Neuronal stem cell (in vitro differentiated cells): ENCODE measurements at regions not wholly inside any gene's neighbourhood (a gene's known extent, or its start where the extent isn't known, plus 50 kb on each side); places are given as distances from the start of the nearest gene placed in this dataset.

ENCODE experiments used
- DNase-seq: peaks from one replicate; pipeline ENCODE4 v3.0.0-alpha.2; 2013; ENCODE audit warnings: low spot score
- H2AFZ ChIP-seq: one replicate; pipeline ENCODE4 v1.6.1; 2013; ENCODE audit warnings: mild to moderate bottlenecking, low read length, inconsistent platforms
- H2AK5ac ChIP-seq: 2 replicates; pipeline ENCODE4 v1.6.1; 2013; ENCODE audit warnings: low read depth, mild to moderate bottlenecking, inconsistent platforms, low read length, moderate library complexity, mixed read lengths
- H2BK120ac ChIP-seq: 2 replicates; pipeline ENCODE4 v1.6.1; 2013; ENCODE audit warnings: low read depth, mild to moderate bottlenecking, inconsistent platforms, low read length, moderate library complexity, mixed read lengths
- H2BK12ac ChIP-seq: one replicate; pipeline ENCODE4 v1.6.1; 2013; ENCODE audit warnings: low read length, inconsistent platforms
- H2BK15ac ChIP-seq: 2 replicates; pipeline ENCODE4 v1.6.1; 2013; ENCODE audit warnings: mild to moderate bottlenecking, low read length, inconsistent platforms, mixed read lengths
- H2BK5ac ChIP-seq: one replicate; pipeline ENCODE4 v1.6.1; 2013; ENCODE audit warnings: inconsistent platforms, mild to moderate bottlenecking, low read length, moderate library complexity
- H3K14ac ChIP-seq: one replicate; pipeline ENCODE4 v1.6.1; 2013; ENCODE audit warnings: low read length, inconsistent platforms
- H3K18ac ChIP-seq: 2 replicates; pipeline ENCODE4 v1.6.1; 2013; ENCODE audit warnings: low read length, inconsistent platforms
- H3K23ac ChIP-seq: 2 replicates; pipeline ENCODE4 v1.6.1; 2013; ENCODE audit warnings: low read depth, mild to moderate bottlenecking, mixed read lengths, low read length, inconsistent platforms; ENCODE audit not compliant: poor library complexity
- H3K27ac ChIP-seq: replicated peaks from 3 replicates; pipeline ENCODE4 v1.5.1; 2013; ENCODE audit warnings: low read length, inconsistent platforms
- H3K27me3 ChIP-seq, 3 experiments: 2 replicates each; pipeline ENCODE4 v1.6.1; 2013; ENCODE audit warnings: low read length in 3 of 3, mild to moderate bottlenecking in 2 of 3, inconsistent platforms in 1 of 3, low read depth in 1 of 3, mixed read lengths in 1 of 3, moderate library complexity in 1 of 3; ENCODE audit not compliant: control insufficient read depth in 3 of 3, insufficient read depth in 3 of 3
- H3K36me3 ChIP-seq, 2 donors: replicated peaks in 1 of 2; 2 replicates each; pipeline ENCODE4 v1.6.1; 2013; ENCODE audit warnings: low read length in 2 of 2; ENCODE audit not compliant: control insufficient read depth in 2 of 2, insufficient read depth in 2 of 2
- H3K4ac ChIP-seq: 2 replicates; pipeline ENCODE4 v1.6.1; 2013; ENCODE audit warnings: inconsistent platforms, mild to moderate bottlenecking, low read length, moderate library complexity
- H3K4me1 ChIP-seq, 2 donors: 1 replicate in 1 of 2; 2 replicates in 1 of 2; pipeline ENCODE4 v1.6.1; 2013; ENCODE audit warnings: low read length in 2 of 2, low read depth in 1 of 2; ENCODE audit not compliant: control insufficient read depth in 2 of 2, insufficient read depth in 1 of 2
- H3K4me2 ChIP-seq: one replicate; pipeline ENCODE4 v1.6.1; 2013; ENCODE audit warnings: mild to moderate bottlenecking, low read length, inconsistent platforms; ENCODE audit not compliant: insufficient read depth, poor library complexity, severe bottlenecking
- H3K4me3 ChIP-seq, 2 donors: 2 replicates each; pipeline ENCODE4 v1.5.1; 2013; ENCODE audit warnings: low read length in 2 of 2, mild to moderate bottlenecking in 2 of 2, inconsistent platforms in 1 of 2, moderate library complexity in 1 of 2
- H3K79me1 ChIP-seq: one replicate; pipeline ENCODE4 v1.6.1; 2013; ENCODE audit warnings: low read depth, mild to moderate bottlenecking, inconsistent platforms, low read length, moderate library complexity
- H3K9ac ChIP-seq: one replicate; pipeline ENCODE4 v1.6.1; 2013; ENCODE audit warnings: mild to moderate bottlenecking, low read depth, low read length, inconsistent platforms; ENCODE audit not compliant: poor library complexity
- H3K9me3 ChIP-seq, 2 donors: replicated peaks in 1 of 2; 2 replicates each; pipeline versions ENCODE3 to v1.6.1; 2013; ENCODE audit warnings: low read length in 2 of 2, mild to moderate bottlenecking in 2 of 2, inconsistent platforms in 1 of 2, low read depth in 1 of 2, mixed read lengths in 1 of 2, moderate library complexity in 1 of 2; ENCODE audit not compliant: control insufficient read depth in 2 of 2, insufficient read depth in 1 of 2
- H4K8ac ChIP-seq: one replicate; pipeline ENCODE4 v1.6.1; 2013; ENCODE audit warnings: low read depth, mild to moderate bottlenecking, inconsistent platforms, low read length, moderate library complexity
- H4K91ac ChIP-seq: one replicate; pipeline ENCODE4 v1.6.1; 2013; ENCODE audit warnings: low read length, low read depth, mild to moderate bottlenecking, inconsistent platforms; ENCODE audit not compliant: poor library complexity
- WGBS, 2 donors: extraction: QIAGEN DNeasy Blood & Tissue Kit; methylation state at CpG; one replicate each; pipeline ENCODE4 v1.1.7; 2013; ENCODE audit warnings: missing lambda C conversion rate in 2 of 2, mixed read lengths in 1 of 2; ENCODE audit not compliant: insufficient read length in 2 of 2, insufficient replicate concordance in 1 of 2; ENCODE audit errors: extremely low coverage in 2 of 2; 5-methylcytosine and 5-hydroxymethylcytosine counted together

- no peaks in the 10 kb centered on the region for H3K27me3 ChIP-seq
- no peak overlapping the region for H3K9ac ChIP-seq
- H3K36me3 ChIP-seq = peaks cover 2 to 6% of the 10 kb centered on the region in 2 donors
- H2BK12ac ChIP-seq = no peak overlapping the region
- H3K4me1 ChIP-seq = peaks cover 4 to 7% of the 10 kb centered on the region in 2 donors
- H3K79me1 ChIP-seq = no peaks in the 10 kb centered on the region
- no peak overlapping the region for H3K18ac ChIP-seq
- no peak overlapping the region for H2BK120ac ChIP-seq
- H2AFZ ChIP-seq = no peak overlapping the region
- DNase-seq = no peak
- no peak overlapping the region for H2BK15ac ChIP-seq
- H3K4me3 ChIP-seq = no peak overlapping the region
- no CpG with 5 or more reads among the region's 4 CpGs for WGBS, 2 donors
- H3K4me2 ChIP-seq = no peak overlapping the region
- no peak overlapping the region for H3K4ac ChIP-seq
- H3K27ac ChIP-seq = no peak overlapping the region
- H3K23ac ChIP-seq = no peak overlapping the region
- H2BK5ac ChIP-seq = no peak overlapping the region
- no peak overlapping the region for H3K14ac ChIP-seq
- no peak overlapping the region for H4K91ac ChIP-seq
- H4K8ac ChIP-seq = no peak overlapping the region
- no peaks in the 10 kb centered on the region for H3K9me3 ChIP-seq
- no peak overlapping the region for H2AK5ac ChIP-seq
These were observed 402.4 kb upstream of the RGS6 start for GRCh38 chr14:71529848-71530247.

- no peaks in the 10 kb centered on the region for H3K9me3 ChIP-seq
- H3K79me1 ChIP-seq = no peaks in the 10 kb centered on the region
- WGBS, 2 donors = no CpG with 5 or more reads among the region's 4 CpGs
- no peaks in the 10 kb centered on the region for H3K27me3 ChIP-seq
- peaks cover 7 to 8% of the 10 kb centered on the region in 2 donors for H3K4me1 ChIP-seq
- H2AFZ ChIP-seq = no peak overlapping the region
- no peak overlapping the region for H2AK5ac ChIP-seq
- no peak overlapping the region for H3K14ac ChIP-seq
- no peak for DNase-seq
- no peak overlapping the region for H2BK5ac ChIP-seq
- H3K23ac ChIP-seq = no peak overlapping the region
- no peak overlapping the region for H2BK120ac ChIP-seq
- no peak overlapping the region for H3K9ac ChIP-seq
- H2BK12ac ChIP-seq = no peak overlapping the region
- H4K91ac ChIP-seq = no peak overlapping the region
- H3K4me3 ChIP-seq = no peak overlapping the region
- no peak overlapping the region for H4K8ac ChIP-seq
- no peak overlapping the region for H3K18ac ChIP-seq
- no peak overlapping the region for H3K27ac ChIP-seq
- no peak overlapping the region for H3K4ac ChIP-seq
- no peak overlapping the region for H2BK15ac ChIP-seq
- H3K36me3 ChIP-seq = peaks cover 2 to 6% of the 10 kb centered on the region in 2 donors
- no peak overlapping the region for H3K4me2 ChIP-seq
These were observed 399.9 kb upstream of the RGS6 start for GRCh38 chr14:71532344-71532743.

GRCh38 chr14:71532790-71533189 is 399.4 kb upstream of the RGS6 start:
- no peak overlapping the region for H3K4ac ChIP-seq
- peaks cover 2 to 6% of the 10 kb centered on the region in 2 donors for H3K36me3 ChIP-seq
- H2BK12ac ChIP-seq = no peak overlapping the region
- H3K79me1 ChIP-seq = no peaks in the 10 kb centered on the region
- no peak for DNase-seq
- no peak overlapping the region for H2BK120ac ChIP-seq
- peaks cover 7 to 8% of the 10 kb centered on the region in 2 donors for H3K4me1 ChIP-seq
- H3K18ac ChIP-seq = no peak overlapping the region
- H4K8ac ChIP-seq = no peak overlapping the region
- no peak overlapping the region for H2BK5ac ChIP-seq
- no peak overlapping the region for H3K4me2 ChIP-seq
- H3K27ac ChIP-seq = no peak overlapping the region
- no peak overlapping the region for H2AK5ac ChIP-seq
- H3K9ac ChIP-seq = no peak overlapping the region
- H3K27me3 ChIP-seq = no peaks in the 10 kb centered on the region
- no peak overlapping the region for H3K23ac ChIP-seq
- H4K91ac ChIP-seq = no peak overlapping the region
- no peak overlapping the region for H2AFZ ChIP-seq
- no peak overlapping the region for H3K4me3 ChIP-seq
- no peak overlapping the region for H2BK15ac ChIP-seq
- H3K9me3 ChIP-seq = no peaks in the 10 kb centered on the region
- WGBS, 2 donors = no CpG with 5 or more reads among the region's 3 CpGs
- H3K14ac ChIP-seq = no peak overlapping the region

GRCh38 chr14:71533390-71533789 is 398.8 kb upstream of the RGS6 start:
- Histone ChIP-seq H4K8ac (no peak overlapping the region), H3K18ac (no peak overlapping the region), H3K14ac (no peak overlapping the region), H3K36me3 (peaks cover 2 to 6% of the 10 kb centered on the region in 2 donors), H2AFZ (no peak overlapping the region), H3K79me1 (no peaks in the 10 kb centered on the region), H3K4me2 (no peak overlapping the region), H3K9ac (no peak overlapping the region), H2AK5ac (no peak overlapping the region), H3K4me3 (no peak overlapping the region), H3K23ac (no peak overlapping the region), H3K4ac (no peak overlapping the region), H3K9me3 (no peaks in the 10 kb centered on the region), H2BK5ac (no peak overlapping the region), H2BK120ac (no peak overlapping the region), H3K27ac (no peak overlapping the region), H4K91ac (no peak overlapping the region), H2BK15ac (no peak overlapping the region), H2BK12ac (no peak overlapping the region), H3K4me1 (peaks cover 7 to 8% of the 10 kb centered on the region in 2 donors), H3K27me3 (no peaks in the 10 kb centered on the region)
- DNase-seq = no peak
- no CpG with 5 or more reads among the region's 3 CpGs for WGBS, 2 donors
